Fibroblast of skin of abdomen (primary cell): ENCODE measurements at regions not wholly inside any gene's neighbourhood (a gene's known extent, or its start where the extent isn't known, plus 50 kb on each side); places are given as distances from the start of the nearest gene placed in this dataset.
"Not testable (repeated sequence)": the region's sequence is repeated elsewhere in the genome, so short reads cannot be mapped to it uniquely, and the experiment has no call there.

Experiments
- DNase-seq: peaks from one replicate; pipeline ENCODE4 v3.0.0-alpha.2; 2013

- peak; percentile 21 for DNase-seq
Measured at GRCh38 chr12:25328072-25328712, 77.5 kb upstream of the KRAS start.

DNA sequence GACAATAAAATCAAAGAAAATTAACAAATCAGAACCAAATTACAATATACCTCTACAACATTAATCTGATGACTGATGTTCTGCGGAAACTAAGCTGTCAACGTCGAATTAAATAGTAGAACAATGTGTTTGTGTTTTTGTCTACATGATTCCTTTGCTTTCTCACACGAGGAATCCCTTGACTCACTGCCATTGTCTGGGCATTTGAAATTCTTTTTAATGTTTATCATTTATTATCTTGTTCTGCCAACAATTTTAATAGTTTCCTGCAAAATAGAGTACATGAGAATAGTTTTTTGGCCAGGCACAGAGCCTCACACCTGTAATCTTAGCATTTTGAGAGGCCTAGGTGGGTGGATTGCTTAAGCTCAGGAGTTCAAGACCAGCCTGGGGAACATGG lies 76.6 kb upstream of the KRAS start:
- DNase-seq = no peak

GRCh38 chr12:25326326-25326725 lies 75.6 kb upstream of the KRAS start:
- DNase-seq = no peak

- no peak for DNase-seq
Measured at GRCh38 chr12:25324861-25325260, 74.1 kb upstream of the KRAS start.

GRCh38 chr12:25323581-25323982 lies 72.9 kb upstream of the KRAS start:
- peak; percentile 51 for DNase-seq

- peak; percentile 55 for DNase-seq
Measured at GRCh38 chr12:25322918-25323531, 72.3 kb upstream of the KRAS start.

- DNase-seq = no peak
Measured at GRCh38 chr12:25322351-25322750, 71.6 kb upstream of the KRAS start.

- no peak for DNase-seq
Measured at GRCh38 chr12:25321772-25322171, 71.0 kb upstream of the KRAS start.

- DNase-seq = peak; percentile 93
Measured at GRCh38 chr12:25320123-25321006, 69.6 kb upstream of the KRAS start.

- no peak for DNase-seq
Measured at GRCh38 chr12:25319233-25319984, 68.7 kb upstream of the KRAS start.

- DNase-seq = peak; percentile 12
Measured at GRCh38 chr12:25317553-25317952, 66.8 kb upstream of the KRAS start.

- DNase-seq = no peak
Measured at GRCh38 chr12:25315388-25315787, 64.7 kb upstream of the KRAS start.

DNA sequence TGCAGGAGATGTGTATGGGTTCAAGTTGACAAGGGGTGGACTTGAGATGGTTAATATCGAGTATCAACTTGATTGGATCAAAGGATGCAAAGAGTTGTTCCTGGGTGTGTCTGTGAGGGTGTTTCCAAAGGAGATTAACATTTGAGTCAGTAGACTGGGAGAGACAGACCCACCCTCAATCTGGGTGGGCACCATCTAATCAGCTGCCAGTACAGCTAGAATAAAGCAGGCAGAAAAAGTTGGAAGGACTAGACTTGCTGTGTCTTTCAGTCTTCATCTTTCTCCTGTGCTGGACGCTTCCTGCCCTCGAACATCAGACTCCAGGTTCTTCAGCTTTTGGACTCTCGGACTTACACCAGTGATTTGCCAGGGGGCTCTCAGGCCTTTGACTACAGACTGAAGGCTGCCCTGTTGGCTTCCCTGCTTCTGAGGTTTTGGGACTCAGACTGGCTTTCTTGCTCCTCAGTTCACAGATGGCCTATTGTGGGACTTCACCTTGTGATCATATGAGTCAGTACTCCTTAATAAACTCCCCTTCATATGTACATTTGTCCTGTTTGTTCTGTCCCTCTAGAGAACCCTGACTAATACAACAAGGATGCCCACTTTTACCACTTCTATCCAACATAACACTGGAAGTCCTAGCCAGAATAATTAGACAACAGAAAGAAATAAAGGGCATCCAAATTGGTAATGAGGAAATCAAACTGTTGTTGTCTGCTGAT lies 62.7 kb upstream of the KRAS start:
- DNase-seq = peak; percentile 31

DNA sequence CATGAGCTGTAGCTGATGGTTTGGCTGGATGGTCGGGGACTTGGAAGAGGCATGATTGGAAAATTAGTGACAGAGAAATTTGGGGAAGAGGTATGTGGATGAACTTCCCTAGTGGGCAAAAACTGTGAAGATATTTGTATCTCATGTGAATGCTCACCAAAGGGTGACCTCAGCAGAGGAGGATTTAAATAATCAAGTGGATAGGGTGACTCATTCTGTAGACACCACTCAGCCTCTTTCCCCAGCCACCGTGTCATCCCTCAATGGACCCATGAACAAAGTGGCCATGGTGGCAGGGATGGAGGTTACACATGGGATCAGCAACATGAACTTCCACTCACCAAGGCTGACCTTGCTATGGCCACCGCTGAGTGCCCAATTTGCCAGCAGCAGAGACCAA lies 60.8 kb upstream of the KRAS start:
- DNase-seq = peak; percentile 22

DNA sequence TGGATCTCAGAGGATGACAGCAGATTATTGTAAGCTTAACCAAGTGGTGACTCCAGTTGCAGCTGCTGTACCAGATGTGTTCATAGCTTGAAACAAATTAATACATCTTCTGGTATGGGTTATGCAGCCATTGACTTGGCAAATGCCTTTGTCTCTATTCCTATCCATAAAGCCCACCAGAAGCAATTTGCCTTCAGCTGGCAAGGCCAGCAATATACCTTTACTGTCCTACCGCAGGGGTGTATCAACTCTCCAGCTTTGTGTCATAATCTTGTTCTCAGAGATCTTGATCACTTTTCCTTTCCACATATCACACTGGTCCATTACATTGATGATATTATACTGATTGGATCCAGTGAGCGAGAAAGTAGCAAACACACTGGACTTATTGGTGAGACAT lies 59.3 kb upstream of the KRAS start:
- not testable (repeated sequence) for DNase-seq

GRCh38 chr12:25308756-25309155 lies 58.0 kb upstream of the KRAS start:
- DNase-seq = peak; percentile 88

GRCh38 chr12:25307818-25308217 lies 57.1 kb upstream of the KRAS start:
- DNase-seq = peak; percentile 92

DNA sequence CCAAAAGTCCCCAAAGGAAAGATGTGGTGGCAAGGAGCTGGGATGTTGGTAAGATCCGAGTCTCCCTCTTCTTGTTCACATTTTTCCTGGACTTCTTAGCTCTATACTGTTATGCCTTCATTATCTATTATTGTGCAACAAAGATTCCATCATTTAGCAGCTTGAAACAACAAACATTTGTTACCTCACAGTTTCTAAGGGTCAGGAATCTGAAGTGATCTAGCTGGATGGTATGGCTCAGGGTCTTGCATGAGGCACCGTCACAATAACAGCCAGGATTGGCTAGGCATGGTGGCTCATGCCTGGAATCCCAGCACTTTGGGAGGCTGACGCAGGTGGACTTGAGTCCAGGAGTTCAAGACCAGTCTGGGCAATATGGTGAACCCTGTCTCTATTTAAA lies 51.1 kb upstream of the KRAS start:
- peak; percentile 10 for DNase-seq
